ENCODE measurements at regions not wholly inside any gene's neighbourhood (a gene's known extent, or its start where the extent isn't known, plus 50 kb on each side); places are given as distances from the start of the nearest gene placed in this dataset.

DNA sequence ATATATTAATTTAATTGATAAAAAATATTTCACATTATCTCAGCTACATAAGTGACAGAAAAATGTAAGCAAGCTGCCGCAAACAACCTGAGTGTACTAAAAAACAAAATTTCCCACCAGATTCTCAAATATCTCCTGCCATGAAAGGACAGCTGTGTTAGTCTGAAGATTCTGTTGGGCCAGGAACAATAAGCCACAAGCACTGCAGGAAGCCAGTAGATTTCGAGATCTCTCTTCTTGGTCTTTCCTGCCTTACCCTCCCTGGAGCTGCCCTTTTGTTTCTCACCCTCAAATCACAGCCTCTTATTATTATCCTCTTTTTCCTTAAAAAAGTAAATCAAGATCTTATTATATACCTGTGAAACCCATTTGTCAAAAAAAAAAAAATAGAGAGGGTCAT lies 165.6 kb downstream of the EFNB2 start:
- H3K36me3 ChIP-seq (replicated peaks; ENCODE audit: low read depth, low read length): no peaks in the 10 kb centered on the region
- no peak overlapping the region for H3K9ac ChIP-seq (ENCODE audit: low read length)
- H4K20me1 ChIP-seq (ENCODE audit: insufficient read depth, low read length): no peaks in the 10 kb centered on the region
- H3K79me2 ChIP-seq (ENCODE audit: low read length): no peaks in the 10 kb centered on the region
- TF ChIP-seq EZH2phosphoT487 (IDR thresholded peaks at IDR 0.05; ENCODE audit: low read depth): no peak
- TF ChIP-seq, protein P1, sequence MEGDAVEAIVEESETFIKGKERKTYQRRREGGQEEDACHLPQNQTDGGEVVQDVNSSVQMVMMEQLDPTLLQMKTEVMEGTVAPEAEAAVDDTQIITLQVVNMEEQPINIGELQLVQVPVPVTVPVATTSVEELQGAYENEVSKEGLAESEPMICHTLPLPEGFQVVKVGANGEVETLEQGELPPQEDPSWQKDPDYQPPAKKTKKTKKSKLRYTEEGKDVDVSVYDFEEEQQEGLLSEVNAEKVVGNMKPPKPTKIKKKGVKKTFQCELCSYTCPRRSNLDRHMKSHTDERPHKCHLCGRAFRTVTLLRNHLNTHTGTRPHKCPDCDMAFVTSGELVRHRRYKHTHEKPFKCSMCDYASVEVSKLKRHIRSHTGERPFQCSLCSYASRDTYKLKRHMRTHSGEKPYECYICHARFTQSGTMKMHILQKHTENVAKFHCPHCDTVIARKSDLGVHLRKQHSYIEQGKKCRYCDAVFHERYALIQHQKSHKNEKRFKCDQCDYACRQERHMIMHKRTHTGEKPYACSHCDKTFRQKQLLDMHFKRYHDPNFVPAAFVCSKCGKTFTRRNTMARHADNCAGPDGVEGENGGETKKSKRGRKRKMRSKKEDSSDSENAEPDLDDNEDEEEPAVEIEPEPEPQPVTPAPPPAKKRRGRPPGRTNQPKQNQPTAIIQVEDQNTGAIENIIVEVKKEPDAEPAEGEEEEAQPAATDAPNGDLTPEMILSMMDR (IDR thresholded peaks at IDR 0.05; ENCODE audit: low read depth, low read length): no peak
- no peaks in the 10 kb centered on the region for H3K27me3 ChIP-seq (ENCODE audit: low read depth, low read length)
- no peak overlapping the region for H3K4me2 ChIP-seq (ENCODE audit: low read length)
- H3K27ac ChIP-seq (ENCODE audit: low read length): no peak overlapping the region
- no peak overlapping the region for H2AFZ ChIP-seq (ENCODE audit: low read depth, low read length)
- peaks cover 3% of the 10 kb centered on the region; the same call in 1 of the 2 replicates for H3K9me3 ChIP-seq (ENCODE audit: insufficient read depth, low read length)
- H3K4me1 ChIP-seq (ENCODE audit: low read length): peaks cover 13% of the 10 kb centered on the region
- H3K4me3 ChIP-seq (ENCODE audit: low read length): no peak overlapping the region

GRCh38 chr13:106369091-106369490 lies 166.4 kb downstream of the EFNB2 start:
- Histone ChIP-seq H3K36me3 (replicated peaks; ENCODE audit: low read depth, low read length) (no peaks in the 10 kb centered on the region), H4K20me1 (ENCODE audit: insufficient read depth, low read length) (no peaks in the 10 kb centered on the region), H3K27me3 (ENCODE audit: low read depth, low read length) (no peaks in the 10 kb centered on the region), H3K79me2 (ENCODE audit: low read length) (no peaks in the 10 kb centered on the region), H3K9me3 (ENCODE audit: insufficient read depth, low read length) (peaks cover 3% of the 10 kb centered on the region; the same call in 1 of the 2 replicates), H3K4me2 (ENCODE audit: low read length) (no peak overlapping the region), H3K9ac (ENCODE audit: low read length) (no peak overlapping the region), H3K27ac (ENCODE audit: low read length) (no peak overlapping the region), H3K4me1 (ENCODE audit: low read length) (peaks cover 11% of the 10 kb centered on the region), H2AFZ (ENCODE audit: low read depth, low read length) (no peak overlapping the region), H3K4me3 (ENCODE audit: low read length) (no peak overlapping the region)
- no peak for TF ChIP-seq EZH2phosphoT487 (IDR thresholded peaks at IDR 0.05; ENCODE audit: low read depth)
- TF ChIP-seq, protein P1 (IDR thresholded peaks at IDR 0.05; ENCODE audit: low read depth, low read length): no peak

DNA sequence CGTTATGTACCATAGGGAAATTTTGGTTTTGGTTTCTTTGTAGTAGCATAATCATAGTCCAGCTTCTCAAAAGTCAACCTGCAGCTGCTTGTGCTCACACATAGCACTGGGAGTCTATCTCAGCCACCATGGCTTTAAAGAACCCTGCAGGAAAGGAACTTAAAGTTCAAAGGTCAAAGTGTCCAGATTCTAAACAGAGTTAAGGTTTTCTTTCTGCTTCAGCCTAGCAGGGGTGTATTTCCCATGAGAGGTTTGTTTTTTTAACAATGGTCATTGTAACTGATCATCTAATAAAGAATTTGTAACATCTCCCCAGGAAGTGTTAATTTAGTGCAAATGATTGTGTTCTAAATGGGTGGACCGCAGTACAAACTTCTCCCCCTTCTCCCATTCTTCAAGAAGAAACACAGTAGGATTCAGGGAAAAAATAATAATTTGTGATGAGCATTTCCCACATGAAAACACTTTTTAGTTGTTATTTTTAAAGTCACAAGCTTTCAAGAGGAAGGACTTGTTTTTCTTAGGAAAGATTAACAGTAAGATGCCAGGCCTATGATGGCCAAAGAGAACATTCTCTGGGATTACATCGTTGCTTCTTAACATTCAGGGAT lies 168.0 kb downstream of the EFNB2 start:
- Histone ChIP-seq H3K4me2 (ENCODE audit: low read length) (no peak overlapping the region), H3K9me3 (ENCODE audit: insufficient read depth, low read length) (peaks cover 3% of the 10 kb centered on the region; the same call in 1 of the 2 replicates), H3K79me2 (ENCODE audit: low read length) (no peaks in the 10 kb centered on the region), H3K27ac (ENCODE audit: low read length) (no peak overlapping the region), H3K9ac (ENCODE audit: low read length) (no peak overlapping the region), H2AFZ (ENCODE audit: low read depth, low read length) (no peak overlapping the region), H3K4me3 (ENCODE audit: low read length) (no peak overlapping the region), H3K4me1 (ENCODE audit: low read length) (no peaks in the 10 kb centered on the region), H3K36me3 (replicated peaks; ENCODE audit: low read depth, low read length) (no peaks in the 10 kb centered on the region), H3K27me3 (ENCODE audit: low read depth, low read length) (no peaks in the 10 kb centered on the region), H4K20me1 (ENCODE audit: insufficient read depth, low read length) (no peaks in the 10 kb centered on the region)
- TF ChIP-seq, protein P1 (IDR thresholded peaks at IDR 0.05; ENCODE audit: low read depth, low read length): no peak
- no peak for TF ChIP-seq EZH2phosphoT487 (IDR thresholded peaks at IDR 0.05; ENCODE audit: low read depth)

DNA sequence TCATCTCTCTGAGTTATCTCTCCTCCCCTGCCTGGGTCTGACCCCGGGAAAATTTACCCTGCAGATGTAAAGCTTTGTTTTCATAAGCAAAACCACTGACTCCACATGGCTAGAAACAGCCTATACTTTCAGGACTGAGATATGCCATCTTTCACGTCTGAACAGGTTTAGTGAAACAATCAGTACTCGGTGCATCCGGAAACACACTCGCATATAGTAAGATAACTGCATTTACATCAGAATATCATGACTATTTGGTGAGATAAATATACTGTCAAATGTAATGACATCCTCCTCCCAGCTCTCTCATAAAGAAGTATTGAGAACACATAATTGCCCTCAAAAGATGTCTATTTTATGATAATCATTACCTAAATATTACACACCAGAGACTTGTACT lies 172.8 kb downstream of the EFNB2 start:
- Histone ChIP-seq H4K20me1 (ENCODE audit: insufficient read depth, low read length) (no peaks in the 10 kb centered on the region), H3K4me2 (ENCODE audit: low read length) (no peak overlapping the region), H3K27ac (ENCODE audit: low read length) (no peak overlapping the region), H3K4me3 (ENCODE audit: low read length) (no peak overlapping the region), H3K4me1 (ENCODE audit: low read length) (no peaks in the 10 kb centered on the region), H3K27me3 (ENCODE audit: low read depth, low read length) (no peaks in the 10 kb centered on the region), H3K9ac (ENCODE audit: low read length) (no peak overlapping the region), H3K36me3 (replicated peaks; ENCODE audit: low read depth, low read length) (no peaks in the 10 kb centered on the region), H3K9me3 (ENCODE audit: insufficient read depth, low read length) (peaks cover 3% of the 10 kb centered on the region; the same call in 1 of the 2 replicates), H2AFZ (ENCODE audit: low read depth, low read length) (no peak overlapping the region), H3K79me2 (ENCODE audit: low read length) (no peaks in the 10 kb centered on the region)
- TF ChIP-seq, protein P1 (IDR thresholded peaks at IDR 0.05; ENCODE audit: low read depth, low read length): no peak
- no peak for TF ChIP-seq EZH2phosphoT487 (IDR thresholded peaks at IDR 0.05; ENCODE audit: low read depth)

Data from OCI-LY3 (cell line).